Trophoblast cell (in vitro differentiated cells and primary cell): ENCODE measurements at regions not wholly inside any gene's neighbourhood (a gene's known extent, or its start where the extent isn't known, plus 50 kb on each side); places are given as distances from the start of the nearest gene placed in this dataset.

ENCODE experiments used
- DNase-seq, 2 donors: peaks; one replicate each; pipeline ENCODE4 v3.0.0-alpha.2; 2016
- H2AFZ ChIP-seq: 2 replicates; pipeline ENCODE4 v1.6.1; 2013; ENCODE audit warnings: low read length, moderate library complexity, mild to moderate bottlenecking; ENCODE audit not compliant: insufficient read depth, poor library complexity
- H2AK5ac ChIP-seq: 2 replicates; pipeline ENCODE4 v1.6.1; 2013; ENCODE audit warnings: mild to moderate bottlenecking, low read length
- H2BK120ac ChIP-seq: 2 replicates; pipeline ENCODE4 v1.6.1; 2013; ENCODE audit warnings: low read length, mild to moderate bottlenecking, moderate library complexity; ENCODE audit not compliant: insufficient read depth, poor library complexity
- H2BK12ac ChIP-seq: 2 replicates; pipeline ENCODE4 v1.6.1; 2013; ENCODE audit warnings: mild to moderate bottlenecking, low read length, moderate library complexity
- H2BK5ac ChIP-seq: 2 replicates; pipeline ENCODE4 v1.6.1; 2013; ENCODE audit warnings: low read length, low read depth, moderate library complexity, mild to moderate bottlenecking; ENCODE audit not compliant: poor library complexity
- H3K14ac ChIP-seq: 2 replicates; pipeline ENCODE4 v1.6.1; 2013; ENCODE audit warnings: mild to moderate bottlenecking, low read length
- H3K18ac ChIP-seq: 2 replicates; pipeline ENCODE4 v1.6.1; 2013; ENCODE audit warnings: mild to moderate bottlenecking, low read length
- H3K23ac ChIP-seq: 2 replicates; pipeline ENCODE4 v1.6.1; 2013; ENCODE audit warnings: low read length
- H3K27ac ChIP-seq: 2 replicates; pipeline ENCODE4 v1.5.1; 2013; ENCODE audit warnings: low read depth, mild to moderate bottlenecking, inconsistent platforms, low read length, moderate library complexity
- H3K27me3 ChIP-seq: 2 replicates; pipeline ENCODE4 v1.6.1; 2013; ENCODE audit warnings: inconsistent platforms, mild to moderate bottlenecking, low read length, moderate library complexity; ENCODE audit not compliant: insufficient read depth
- H3K36me3 ChIP-seq, 2 experiments: 1 replicate in 1 of 2; 2 replicates in 1 of 2; pipeline ENCODE4 v1.6.1; 2013; ENCODE audit warnings: low read length in 2 of 2, mild to moderate bottlenecking in 2 of 2, moderate library complexity in 1 of 2; ENCODE audit not compliant: insufficient read depth in 2 of 2, control insufficient read depth in 1 of 2
- H3K4ac ChIP-seq: 2 replicates; pipeline ENCODE4 v1.6.1; 2013; ENCODE audit warnings: low read depth, mild to moderate bottlenecking, low read length, moderate library complexity
- H3K4me1 ChIP-seq, 2 experiments: 1 replicate in 1 of 2; 2 replicates in 1 of 2; pipeline ENCODE4 v1.6.1; 2013; ENCODE audit warnings: low read length in 2 of 2, mild to moderate bottlenecking in 2 of 2, moderate library complexity in 1 of 2; ENCODE audit not compliant: insufficient read depth in 2 of 2, control insufficient read depth in 1 of 2
- H3K4me2 ChIP-seq: 2 replicates; pipeline ENCODE4 v1.6.1; 2013; ENCODE audit warnings: inconsistent platforms, mild to moderate bottlenecking, low read length, moderate library complexity
- H3K4me3 ChIP-seq: 2 replicates; pipeline ENCODE4 v1.5.1; 2013; ENCODE audit warnings: mild to moderate bottlenecking, low read depth, low read length, inconsistent platforms
- H3K79me1 ChIP-seq: one replicate; pipeline ENCODE4 v1.6.1; 2013; ENCODE audit warnings: low read length
- H3K79me2 ChIP-seq: 2 replicates; pipeline ENCODE4 v1.6.1; 2013; ENCODE audit warnings: low read length, mild to moderate bottlenecking; ENCODE audit not compliant: control insufficient read depth, insufficient read depth, poor library complexity
- H3K9ac ChIP-seq: 2 replicates; pipeline ENCODE4 v1.6.1; 2013; ENCODE audit warnings: mild to moderate bottlenecking, low read length
- H3K9me3 ChIP-seq: 2 replicates; pipeline ENCODE4 v1.6.1; 2013; ENCODE audit warnings: low read depth, mild to moderate bottlenecking, control low read depth, inconsistent platforms, low read length; ENCODE audit not compliant: insufficient read depth
- H4K12ac ChIP-seq: 2 replicates; pipeline ENCODE4 v1.6.1; 2013; ENCODE audit warnings: low read depth, mild to moderate bottlenecking, low read length, moderate library complexity
- H4K8ac ChIP-seq: 2 replicates; pipeline ENCODE4 v1.6.1; 2013; ENCODE audit warnings: low read depth, mild to moderate bottlenecking, low read length, moderate library complexity
- H4K91ac ChIP-seq: one replicate; pipeline ENCODE4 v1.6.1; 2013; ENCODE audit warnings: low read depth, mild to moderate bottlenecking, low read length, moderate library complexity
- WGBS: extraction: QIAGEN DNeasy Blood & Tissue Kit; methylation state at CpG from one replicate; pipeline ENCODE4 v1.1.7; 2013; ENCODE audit warnings: missing lambda C conversion rate; ENCODE audit not compliant: insufficient read length, insufficient coverage; ENCODE audit errors: extremely low coverage; 5-methylcytosine and 5-hydroxymethylcytosine counted together

DNA sequence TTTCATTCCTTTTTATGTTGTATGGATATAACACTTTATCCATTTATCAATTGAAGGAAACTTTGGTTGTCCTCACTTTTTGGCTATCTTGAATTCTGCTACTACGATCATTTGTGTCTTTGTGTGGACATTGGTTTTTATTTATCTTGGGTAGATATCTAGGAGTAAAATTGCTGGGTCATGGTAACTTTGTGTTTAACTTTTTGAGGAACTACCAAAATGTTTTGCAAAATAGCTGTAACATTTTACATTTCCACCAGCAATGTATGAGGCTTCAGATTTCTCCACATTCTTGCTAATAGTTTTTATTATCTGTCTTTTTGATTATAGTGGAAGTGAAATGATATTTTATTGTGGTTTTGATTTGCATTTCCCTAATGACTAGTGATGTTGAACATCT is 55.6 kb downstream of the TLNRD1 start:
- Histone ChIP-seq H3K27me3 (no peaks in the 10 kb centered on the region), H3K4me3 (no peak overlapping the region), H3K4ac (no peak overlapping the region), H3K36me3 (no peaks in the 10 kb centered on the region), H3K9me3 (no peaks in the 10 kb centered on the region), H3K27ac (no peak overlapping the region), H4K91ac (no peak overlapping the region), H3K79me1 (no peaks in the 10 kb centered on the region), H4K8ac (no peak overlapping the region), H2BK120ac (no peak overlapping the region), H3K4me2 (no peak overlapping the region), H3K4me1 (no peaks in the 10 kb centered on the region), H2AFZ (no peak overlapping the region), H2BK5ac (no peak overlapping the region), H2AK5ac (no peak overlapping the region), H3K23ac (no peak overlapping the region), H3K14ac (no peak overlapping the region), H4K12ac (no peak overlapping the region), H3K18ac (no peak overlapping the region), H3K9ac (no peak overlapping the region), H3K79me2 (no peaks in the 10 kb centered on the region), H2BK12ac (no peak overlapping the region)
- WGBS = no CpG with 5 or more reads among the region's 1 CpG
- DNase-seq = no peak

GRCh38 chr15:81060470-81060869 is 59.7 kb downstream of the TLNRD1 start:
- no peak overlapping the region for H2AFZ ChIP-seq
- H3K79me2 ChIP-seq = no peaks in the 10 kb centered on the region
- no peak overlapping the region for H3K4ac ChIP-seq
- no peak overlapping the region for H2BK5ac ChIP-seq
- no peaks in the 10 kb centered on the region for H3K27me3 ChIP-seq
- H4K91ac ChIP-seq = no peak overlapping the region
- no peak overlapping the region for H3K14ac ChIP-seq
- no peaks in the 10 kb centered on the region for H3K36me3 ChIP-seq
- H3K4me1 ChIP-seq = no peaks in the 10 kb centered on the region
- no peak overlapping the region for H3K27ac ChIP-seq
- DNase-seq = no peak
- no peak overlapping the region for H4K12ac ChIP-seq
- no peak overlapping the region for H3K9ac ChIP-seq
- no peak overlapping the region for H4K8ac ChIP-seq
- no peaks in the 10 kb centered on the region for H3K79me1 ChIP-seq
- no peak overlapping the region for H3K4me2 ChIP-seq
- no CpG with 5 or more reads among the region's 2 CpGs for WGBS
- no peak overlapping the region for H2BK12ac ChIP-seq
- H3K23ac ChIP-seq = no peak overlapping the region
- peaks cover 2% of the 10 kb centered on the region for H3K9me3 ChIP-seq
- H3K4me3 ChIP-seq = no peak overlapping the region
- H3K18ac ChIP-seq = no peak overlapping the region
- H2BK120ac ChIP-seq = no peak overlapping the region
- no peak overlapping the region for H2AK5ac ChIP-seq

DNA sequence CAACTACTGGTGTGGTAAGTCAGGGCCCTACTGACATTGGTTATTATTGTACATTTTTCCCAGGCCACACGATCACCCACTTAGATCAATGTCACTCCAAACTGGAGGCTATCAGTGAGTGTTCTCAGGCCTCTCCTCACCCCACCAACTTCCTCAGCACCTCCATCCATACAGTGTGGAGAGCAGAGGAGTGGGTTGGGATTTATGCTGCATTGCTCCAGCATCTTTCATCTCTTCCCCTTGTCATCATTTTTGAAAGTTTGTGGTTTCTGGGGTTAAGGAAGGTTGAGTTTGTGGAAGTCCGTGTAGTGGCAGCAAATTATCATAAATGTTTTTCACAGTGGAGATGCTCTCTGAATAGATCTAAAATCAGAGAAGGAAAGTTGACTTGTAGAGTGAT is 60.2 kb downstream of the TLNRD1 start:
- no peak overlapping the region for H4K91ac ChIP-seq
- no peak overlapping the region for H3K9ac ChIP-seq
- no peak overlapping the region for H3K18ac ChIP-seq
- peaks cover 2% of the 10 kb centered on the region for H3K9me3 ChIP-seq
- no peak overlapping the region for H2BK5ac ChIP-seq
- H3K4me3 ChIP-seq = no peak overlapping the region
- no peak overlapping the region for H3K23ac ChIP-seq
- H4K12ac ChIP-seq = no peak overlapping the region
- H2BK12ac ChIP-seq = no peak overlapping the region
- H3K4me1 ChIP-seq = no peaks in the 10 kb centered on the region
- no peak overlapping the region for H3K4me2 ChIP-seq
- no peak overlapping the region for H3K27ac ChIP-seq
- no peaks in the 10 kb centered on the region for H3K79me2 ChIP-seq
- no peaks in the 10 kb centered on the region for H3K27me3 ChIP-seq
- no peak overlapping the region for H2BK120ac ChIP-seq
- H2AFZ ChIP-seq = no peak overlapping the region
- no peak for DNase-seq
- H2AK5ac ChIP-seq = no peak overlapping the region
- no peak overlapping the region for H3K4ac ChIP-seq
- H4K8ac ChIP-seq = no peak overlapping the region
- no peaks in the 10 kb centered on the region for H3K79me1 ChIP-seq
- no peaks in the 10 kb centered on the region for H3K36me3 ChIP-seq
- WGBS = no CpG with 5 or more reads among the region's 2 CpGs
- H3K14ac ChIP-seq = no peak overlapping the region

DNA sequence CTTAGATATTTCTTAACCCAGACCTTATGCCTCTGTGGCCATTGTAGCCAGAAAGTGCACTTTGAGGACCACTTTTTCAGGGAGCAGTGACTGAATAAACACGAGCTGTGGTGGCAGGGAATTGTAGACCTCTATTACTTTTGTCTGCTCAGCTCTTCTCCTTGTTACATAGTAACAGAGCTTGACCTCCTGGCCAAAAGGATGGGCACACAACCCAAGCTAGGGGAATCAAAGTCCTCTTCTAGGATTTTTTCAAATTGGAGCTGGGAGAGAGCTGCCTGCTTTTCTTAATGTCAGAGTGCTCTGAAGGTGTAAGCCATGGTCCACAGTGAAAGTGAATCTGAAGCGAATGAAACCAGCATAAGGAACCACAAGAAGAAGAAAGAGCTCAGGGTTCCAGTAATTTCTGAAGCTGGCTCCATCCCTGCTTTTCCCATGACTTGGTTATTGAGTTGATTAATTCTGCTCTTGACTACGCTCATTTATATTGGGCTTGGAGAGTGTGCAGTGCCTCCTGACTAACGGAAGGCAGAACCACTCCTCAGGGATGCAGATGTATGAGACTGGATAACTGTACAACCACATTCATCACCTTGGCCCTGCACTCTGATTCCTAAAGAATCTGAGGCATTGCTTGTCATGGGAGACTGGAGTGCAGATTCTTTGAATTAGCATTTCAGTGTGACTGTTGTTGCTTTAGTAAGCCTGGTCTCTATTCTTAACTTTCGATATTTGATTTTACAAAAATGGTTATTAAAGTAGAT is 60.9 kb downstream of the TLNRD1 start:
- no peak overlapping the region for H3K27ac ChIP-seq
- no peak for DNase-seq
- H3K9me3 ChIP-seq = peaks cover 2% of the 10 kb centered on the region
- H3K9ac ChIP-seq = peak overlapping the region; percentile 21
- H4K12ac ChIP-seq = no peak overlapping the region
- H3K4ac ChIP-seq = no peak overlapping the region
- no peak overlapping the region for H3K14ac ChIP-seq
- no peak overlapping the region for H2AFZ ChIP-seq
- no peak overlapping the region for H2BK12ac ChIP-seq
- no peak overlapping the region for H3K4me3 ChIP-seq
- H3K4me1 ChIP-seq = no peaks in the 10 kb centered on the region
- H3K4me2 ChIP-seq = no peak overlapping the region
- WGBS = no CpG with 5 or more reads among the region's 5 CpGs
- H3K23ac ChIP-seq = no peak overlapping the region
- H2BK5ac ChIP-seq = no peak overlapping the region
- H3K18ac ChIP-seq = no peak overlapping the region
- H2AK5ac ChIP-seq = no peak overlapping the region
- no peaks in the 10 kb centered on the region for H3K79me2 ChIP-seq
- H4K91ac ChIP-seq = no peak overlapping the region
- H4K8ac ChIP-seq = no peak overlapping the region
- no peak overlapping the region for H2BK120ac ChIP-seq
- no peaks in the 10 kb centered on the region for H3K79me1 ChIP-seq
- no peaks in the 10 kb centered on the region for H3K27me3 ChIP-seq
- H3K36me3 ChIP-seq = no peaks in the 10 kb centered on the region
